ENCODE measurements at regions not wholly inside any gene's neighbourhood (a gene's known extent, or its start where the extent isn't known, plus 50 kb on each side); places are given as distances from the start of the nearest gene placed in this dataset.

- TF ChIP-seq GATA2 (IDR thresholded peaks at IDR 0.05; ENCODE audit: low read depth, low read length) (no peak), GATA3 (IDR thresholded peaks at IDR 0.05; ENCODE audit: low read depth, low read length) (no peak)
These were observed 144.0 kb upstream of the SLC35B3 start for GRCh38 chr6:8579372-8579771.

GRCh38 chr6:8578006-8578405, 142.7 kb upstream of the SLC35B3 start:
- TF ChIP-seq GATA2 (IDR thresholded peaks at IDR 0.05; ENCODE audit: low read depth, low read length) (no peak), GATA3 (IDR thresholded peaks at IDR 0.05; ENCODE audit: low read depth, low read length) (no peak)

GRCh38 chr6:8574749-8575468, 139.6 kb upstream of the SLC35B3 start:
- TF ChIP-seq GATA3 (IDR thresholded peaks at IDR 0.05; ENCODE audit: low read depth, low read length) (no peak), GATA2 (IDR thresholded peaks at IDR 0.05; ENCODE audit: low read depth, low read length) (no peak)

GRCh38 chr6:8574311-8574710, 139.0 kb upstream of the SLC35B3 start:
- TF ChIP-seq GATA2 (IDR thresholded peaks at IDR 0.05; ENCODE audit: low read depth, low read length) (no peak), GATA3 (IDR thresholded peaks at IDR 0.05; ENCODE audit: low read depth, low read length) (no peak)

- no peak for TF ChIP-seq GATA2 (IDR thresholded peaks at IDR 0.05; ENCODE audit: low read depth, low read length)
- TF ChIP-seq GATA3 (IDR thresholded peaks at IDR 0.05; ENCODE audit: low read depth, low read length), result no peak
These were observed 135.0 kb upstream of the SLC35B3 start for GRCh38 chr6:8570256-8570920.

GRCh38 chr6:8562125-8562524, 126.8 kb upstream of the SLC35B3 start:
- TF ChIP-seq GATA2 (IDR thresholded peaks at IDR 0.05; ENCODE audit: low read depth, low read length) (no peak), GATA3 (IDR thresholded peaks at IDR 0.05; ENCODE audit: low read depth, low read length) (no peak)

- TF ChIP-seq GATA2 (IDR thresholded peaks at IDR 0.05; ENCODE audit: low read depth, low read length) (no peak), GATA3 (IDR thresholded peaks at IDR 0.05; ENCODE audit: low read depth, low read length) (no peak)
These were observed 123.6 kb upstream of the SLC35B3 start for GRCh38 chr6:8558953-8559352.

- TF ChIP-seq GATA3 (IDR thresholded peaks at IDR 0.05; ENCODE audit: low read depth, low read length) (no peak), GATA2 (IDR thresholded peaks at IDR 0.05; ENCODE audit: low read depth, low read length) (no peak)
These were observed 121.8 kb upstream of the SLC35B3 start for GRCh38 chr6:8557014-8557748.

GRCh38 chr6:8556370-8557013, 121.1 kb upstream of the SLC35B3 start:
- TF ChIP-seq GATA3 (IDR thresholded peaks at IDR 0.05; ENCODE audit: low read depth, low read length) (no peak), GATA2 (IDR thresholded peaks at IDR 0.05; ENCODE audit: low read depth, low read length) (no peak)

- TF ChIP-seq GATA3 (IDR thresholded peaks at IDR 0.05; ENCODE audit: low read depth, low read length) (no peak), GATA2 (IDR thresholded peaks at IDR 0.05; ENCODE audit: low read depth, low read length) (no peak)
These were observed 116.6 kb upstream of the SLC35B3 start for GRCh38 chr6:8551993-8552392.

GRCh38 chr6:8551386-8551785, 116.0 kb upstream of the SLC35B3 start:
- TF ChIP-seq GATA3 (IDR thresholded peaks at IDR 0.05; ENCODE audit: low read depth, low read length) (no peak), GATA2 (IDR thresholded peaks at IDR 0.05; ENCODE audit: low read depth, low read length) (no peak)

GRCh38 chr6:8549074-8549790, 113.9 kb upstream of the SLC35B3 start:
- TF ChIP-seq GATA3 (IDR thresholded peaks at IDR 0.05; ENCODE audit: low read depth, low read length) (no peak), GATA2 (IDR thresholded peaks at IDR 0.05; ENCODE audit: low read depth, low read length) (no peak)

GRCh38 chr6:8546496-8546895, 111.2 kb upstream of the SLC35B3 start:
- TF ChIP-seq GATA3 (IDR thresholded peaks at IDR 0.05; ENCODE audit: low read depth, low read length), result no peak
- no peak for TF ChIP-seq GATA2 (IDR thresholded peaks at IDR 0.05; ENCODE audit: low read depth, low read length)

Data from SH-SY5Y (cell line).